Fibroblast of pulmonary artery (primary cell): ENCODE measurements at regions not wholly inside any gene's neighbourhood (a gene's known extent, or its start where the extent isn't known, plus 50 kb on each side); places are given as distances from the start of the nearest gene placed in this dataset.

Source experiments
- DNase-seq: peaks from one replicate; pipeline ENCODE4 v3.0.0-alpha.2; 2010; ENCODE audit warnings: low read depth
- H3K4me3 ChIP-seq: replicated peaks from 2 replicates; pipeline ENCODE4 v1.5.1; 2011; ENCODE audit warnings: low read depth, mild to moderate bottlenecking, control low read depth, low read length, moderate library complexity
- TF ChIP-seq, protein P1 (sequence below): IDR thresholded peaks from 2 replicates; pipeline ENCODE4 v1.5.1; 2011; ENCODE audit warnings: mild to moderate bottlenecking, control low read depth, low read length, inconsistent platforms; ENCODE audit errors: missing control alignments

DNA sequence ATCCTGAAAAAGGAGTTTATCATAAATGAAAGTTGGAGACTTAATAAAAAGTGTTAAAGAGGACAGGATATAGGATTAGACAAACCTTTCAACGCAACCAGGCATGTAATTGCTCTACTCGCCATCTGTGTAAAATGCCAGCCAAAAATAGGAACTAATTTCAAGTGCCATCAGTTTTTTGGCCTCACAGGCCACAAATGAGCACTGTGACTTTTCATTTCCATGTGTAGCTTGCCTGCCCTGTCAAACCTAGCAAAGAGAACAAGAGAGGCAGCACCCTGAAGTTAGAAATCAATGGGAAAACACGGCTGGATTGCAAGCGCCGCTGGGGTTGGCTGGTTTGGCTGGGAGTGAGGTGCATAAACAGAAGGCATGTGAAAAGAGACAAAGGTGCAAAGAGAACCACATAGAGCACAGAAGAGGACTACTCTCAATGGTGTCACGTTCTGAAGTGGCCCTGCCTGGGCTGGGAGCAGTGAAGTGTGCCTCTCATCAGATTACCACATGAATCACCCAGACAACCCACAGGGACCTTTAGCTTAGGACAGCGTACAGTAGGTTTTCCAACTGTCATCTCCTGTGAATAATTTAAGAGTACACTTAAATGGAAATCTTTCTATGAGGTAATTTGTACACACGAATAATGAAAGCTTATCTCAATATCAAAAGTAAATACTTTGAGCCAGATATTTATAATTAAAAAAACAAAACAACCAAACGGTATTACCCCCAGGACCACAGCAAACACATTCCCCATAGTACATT is 78.0 kb upstream of the NHSL1 start:
- H3K4me3 ChIP-seq: no peak overlapping the region
- DNase-seq: no peak
- TF ChIP-seq, protein P1, sequence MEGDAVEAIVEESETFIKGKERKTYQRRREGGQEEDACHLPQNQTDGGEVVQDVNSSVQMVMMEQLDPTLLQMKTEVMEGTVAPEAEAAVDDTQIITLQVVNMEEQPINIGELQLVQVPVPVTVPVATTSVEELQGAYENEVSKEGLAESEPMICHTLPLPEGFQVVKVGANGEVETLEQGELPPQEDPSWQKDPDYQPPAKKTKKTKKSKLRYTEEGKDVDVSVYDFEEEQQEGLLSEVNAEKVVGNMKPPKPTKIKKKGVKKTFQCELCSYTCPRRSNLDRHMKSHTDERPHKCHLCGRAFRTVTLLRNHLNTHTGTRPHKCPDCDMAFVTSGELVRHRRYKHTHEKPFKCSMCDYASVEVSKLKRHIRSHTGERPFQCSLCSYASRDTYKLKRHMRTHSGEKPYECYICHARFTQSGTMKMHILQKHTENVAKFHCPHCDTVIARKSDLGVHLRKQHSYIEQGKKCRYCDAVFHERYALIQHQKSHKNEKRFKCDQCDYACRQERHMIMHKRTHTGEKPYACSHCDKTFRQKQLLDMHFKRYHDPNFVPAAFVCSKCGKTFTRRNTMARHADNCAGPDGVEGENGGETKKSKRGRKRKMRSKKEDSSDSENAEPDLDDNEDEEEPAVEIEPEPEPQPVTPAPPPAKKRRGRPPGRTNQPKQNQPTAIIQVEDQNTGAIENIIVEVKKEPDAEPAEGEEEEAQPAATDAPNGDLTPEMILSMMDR: no peak

DNA sequence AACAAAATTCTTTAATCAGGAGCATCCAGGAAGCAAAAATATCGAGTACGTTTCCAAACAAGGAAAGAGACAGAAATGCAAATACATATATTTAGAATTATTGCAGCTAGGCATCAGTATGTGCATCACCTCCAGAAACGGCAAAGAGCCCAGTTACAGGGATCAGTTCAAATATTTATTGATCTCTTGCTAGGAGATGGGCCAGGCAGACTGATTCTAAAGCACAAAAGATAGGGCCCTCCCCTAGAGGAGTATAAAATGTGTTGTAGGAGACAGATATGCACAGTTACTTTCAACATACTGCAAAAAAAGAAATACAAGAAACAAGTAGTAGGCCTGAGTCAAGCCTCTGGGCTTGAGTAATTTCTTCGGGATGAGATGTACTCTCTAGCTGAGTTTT is 80.7 kb upstream of the NHSL1 start:
- no peak overlapping the region for H3K4me3 ChIP-seq
- no peak for DNase-seq
- TF ChIP-seq, protein P1: no peak

- TF ChIP-seq, protein P1: no peak
- H3K4me3 ChIP-seq: no peak overlapping the region
- no peak for DNase-seq
Measured at GRCh38 chr6:138580801-138581200, 81.5 kb upstream of the NHSL1 start.

DNA sequence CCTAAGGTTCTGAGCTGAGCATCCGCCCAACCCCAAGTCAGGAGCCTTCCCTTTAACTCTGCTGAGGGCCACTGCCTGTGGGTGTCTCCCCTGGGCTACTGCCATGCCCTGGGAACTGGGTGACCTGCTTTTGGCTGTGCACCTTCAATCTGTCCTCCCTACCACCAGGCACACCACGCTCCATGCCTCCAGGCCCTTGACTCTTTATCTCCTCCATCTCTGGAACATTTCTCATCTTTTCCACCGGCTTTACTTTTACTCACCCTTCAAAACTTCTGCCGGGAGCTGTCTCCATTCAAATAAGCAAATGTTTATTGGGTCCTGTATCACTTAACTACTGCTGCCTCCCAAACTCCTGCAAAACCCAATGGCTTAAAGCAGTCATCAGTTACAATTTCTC is 83.3 kb upstream of the NHSL1 start:
- TF ChIP-seq, protein P1: no peak
- DNase-seq: no peak
- H3K4me3 ChIP-seq: no peak overlapping the region

DNA sequence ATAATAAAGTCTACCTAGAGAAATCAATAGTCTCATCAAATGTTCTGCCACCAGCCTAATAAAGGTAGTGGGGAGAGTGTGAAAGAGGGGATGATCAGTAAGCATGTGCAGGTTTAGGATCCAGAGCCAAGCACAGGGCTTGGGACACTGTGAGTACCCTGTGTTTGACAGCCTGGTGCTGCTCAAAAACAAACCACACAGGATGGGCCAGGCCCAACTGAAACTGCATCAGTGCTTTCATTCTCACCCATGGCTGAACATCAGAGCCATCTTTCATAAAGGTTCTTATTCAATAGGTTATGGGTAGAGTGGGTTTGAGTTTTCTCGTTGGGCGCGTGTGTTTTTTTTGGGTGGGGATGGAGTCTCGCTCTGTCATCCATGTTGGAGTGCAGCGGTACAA is 87.3 kb upstream of the NHSL1 start:
- DNase-seq: no peak
- TF ChIP-seq, protein P1: no peak
- H3K4me3 ChIP-seq: no peak overlapping the region

GRCh38 chr6:138588805-138589434 is 89.6 kb upstream of the NHSL1 start:
- peak; percentile 90 for DNase-seq
- TF ChIP-seq, protein P1: no peak
- no peak overlapping the region for H3K4me3 ChIP-seq
